GM23338 (cell line): ENCODE measurements at regions not wholly inside any gene's neighbourhood (a gene's known extent, or its start where the extent isn't known, plus 50 kb on each side); places are given as distances from the start of the nearest gene placed in this dataset.
A peak's percentile ranks its signal among the peaks of the same experiment; 100 is the strongest.

Experiments
- ATAC-seq: fragments of 200-7000 bp; cut with Tn5 transposase; 3 replicates; pipeline ENCODE4 v1.9.1; 2020
- DNase-seq: peaks from one replicate; pipeline ENCODE4 v3.0.0-alpha.2; 2015; ENCODE audit warnings: low spot score
- H2AFZ ChIP-seq: fragments of 200-600 bp; sonication (generic); 2 replicates; pipeline ENCODE4 v1.8.0; 2016; ENCODE audit warnings: antibody characterized with exemption, mild to moderate bottlenecking, moderate library complexity
- H3F3A ChIP-seq: fragments of 200-600 bp; sonication (generic); replicated peaks from 2 replicates; pipeline ENCODE4 v1.8.0; 2017; ENCODE audit warnings: antibody characterized with exemption, mixed run types, low read depth
- H3K27ac ChIP-seq: fragments of 200-600 bp; sonication (generic); 2 replicates; pipeline ENCODE4 v1.6.1; 2016; ENCODE audit warnings: low read depth
- H3K27me3 ChIP-seq: fragments of 200-600 bp; sonication (generic); 2 replicates; pipeline ENCODE4 v1.8.0; 2016; ENCODE audit warnings: mild to moderate bottlenecking, mixed run types, moderate library complexity; ENCODE audit not compliant: insufficient read depth
- H3K36me3 ChIP-seq: fragments of 200-600 bp; sonication (generic); 2 replicates; pipeline ENCODE4 v1.8.0; 2016; ENCODE audit warnings: mild to moderate bottlenecking; ENCODE audit not compliant: insufficient read depth
- H3K4me1 ChIP-seq: fragments of 200-600 bp; sonication (generic); 2 replicates; pipeline ENCODE4 v1.8.0; 2016; ENCODE audit warnings: mild to moderate bottlenecking, moderate library complexity; ENCODE audit not compliant: insufficient read depth
- H3K4me2 ChIP-seq: fragments of 200-600 bp; sonication (generic); 2 replicates; pipeline ENCODE4 v1.7.1; 2017; ENCODE audit warnings: mixed run types
- H3K4me3 ChIP-seq: fragments of 200-600 bp; sonication (generic); 2 replicates; pipeline ENCODE4 v1.6.1; 2016; ENCODE audit warnings: mixed run types
- H3K79me2 ChIP-seq: fragments of 200-600 bp; sonication (generic); replicated peaks from 2 replicates; pipeline ENCODE4 v1.8.0; 2017; ENCODE audit warnings: mild to moderate bottlenecking; ENCODE audit not compliant: insufficient read depth
- H3K9me2 ChIP-seq: fragments of 200-600 bp; sonication (generic); 2 replicates; pipeline ENCODE4 v1.8.0; 2017; ENCODE audit not compliant: insufficient read depth
- H4K20me1 ChIP-seq: fragments of 200-600 bp; sonication (generic); replicated peaks from 2 replicates; pipeline ENCODE4 v1.8.0; 2017; ENCODE audit warnings: mild to moderate bottlenecking; ENCODE audit not compliant: insufficient read depth
- H3K27ac Mint-ChIP-seq: 2 replicates; pipeline ENCODE4 v1.8.0; 2020; ENCODE audit warnings: inconsistent platforms, mild to moderate bottlenecking, moderate library complexity, mixed read lengths
- H3K27me3 Mint-ChIP-seq: 3 replicates; pipeline ENCODE4 v1.8.0; 2022; ENCODE audit warnings: low read depth, mild to moderate bottlenecking, moderate library complexity, mixed read lengths, inconsistent platforms; ENCODE audit not compliant: insufficient read depth, poor library complexity
- H3K36me3 Mint-ChIP-seq: 3 replicates; pipeline ENCODE4 v1.8.0; 2021; ENCODE audit warnings: low read depth, mild to moderate bottlenecking, inconsistent platforms, moderate library complexity, mixed read lengths
- H3K4me1 Mint-ChIP-seq: 3 replicates; pipeline ENCODE4 v1.8.0; 2020; ENCODE audit warnings: mild to moderate bottlenecking, inconsistent platforms, mixed read lengths
- H3K4me3 Mint-ChIP-seq: 3 replicates; pipeline ENCODE4 v1.8.0; 2021; ENCODE audit warnings: moderate library complexity, mild to moderate bottlenecking, inconsistent platforms, mixed read lengths
- H3K9me3 Mint-ChIP-seq: 3 replicates; pipeline ENCODE4 v1.8.0; 2020; ENCODE audit warnings: moderate library complexity, mild to moderate bottlenecking, inconsistent platforms, mixed read lengths
- EZH2 ChIP-seq: fragments of 200-600 bp; sonication (generic); IDR thresholded peaks from one replicate; pipeline ENCODE4 v1.8.0; 2017; ENCODE audit warnings: antibody characterized with exemption, mild to moderate bottlenecking, low read depth; ENCODE audit not compliant: unreplicated experiment
- JUNB ChIP-seq: IDR thresholded peaks from one replicate; pipeline ENCODE4 v1.6.1; 2016; ENCODE audit warnings: antibody characterized with exemption; ENCODE audit not compliant: unreplicated experiment
- NANOG ChIP-seq: IDR thresholded peaks from 2 replicates; pipeline ENCODE4 v1.6.1; 2016; ENCODE audit warnings: antibody characterized with exemption, borderline replicate concordance
- POLR2AphosphoS5 ChIP-seq: IDR thresholded peaks from 2 replicates; pipeline ENCODE4 v1.6.1; 2016; ENCODE audit warnings: antibody characterized with exemption, low read depth
- TF ChIP-seq, protein P1 (sequence below): fragments of 250-450 bp; sonication (Bioruptor Pico); IDR thresholded peaks from 2 replicates; pipeline ENCODE4 v1.5.0; 2020; ENCODE audit warnings: mild to moderate bottlenecking, moderate library complexity
- TF ChIP-seq, protein P2 (sequence below), 2 experiments: fragments of 200-600 bp in 1 of 2; sonication (generic) in 1 of 2; conservative IDR thresholded peaks; 2 replicates each; pipeline versions ENCODE4 v1.5.1 to v1.6.1; 2016 to 2017; ENCODE audit warnings: antibody characterized with exemption in 2 of 2, low read depth in 2 of 2, mild to moderate bottlenecking in 2 of 2, moderate library complexity in 1 of 2

DNA sequence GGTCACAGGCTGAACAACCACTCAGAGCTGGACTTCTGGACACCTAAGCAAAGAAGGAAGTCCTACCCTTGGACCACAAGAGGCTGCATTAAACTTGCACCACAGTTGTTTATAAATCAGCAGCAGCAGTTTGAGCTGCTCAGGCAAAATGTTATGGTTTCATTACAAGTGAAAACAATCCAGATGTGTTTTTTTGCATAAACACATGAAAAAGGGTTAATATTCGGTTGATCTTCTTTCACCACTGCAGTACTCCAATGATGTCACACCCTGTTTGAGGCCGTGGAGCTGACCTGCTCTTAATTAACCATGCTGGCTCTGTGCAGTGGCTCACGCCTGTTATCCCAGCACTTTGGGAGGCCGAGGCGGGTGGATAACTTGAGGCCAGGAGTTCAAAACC lies 490.8 kb upstream of the CELF2 start (continued):
- TF ChIP-seq, protein P1, sequence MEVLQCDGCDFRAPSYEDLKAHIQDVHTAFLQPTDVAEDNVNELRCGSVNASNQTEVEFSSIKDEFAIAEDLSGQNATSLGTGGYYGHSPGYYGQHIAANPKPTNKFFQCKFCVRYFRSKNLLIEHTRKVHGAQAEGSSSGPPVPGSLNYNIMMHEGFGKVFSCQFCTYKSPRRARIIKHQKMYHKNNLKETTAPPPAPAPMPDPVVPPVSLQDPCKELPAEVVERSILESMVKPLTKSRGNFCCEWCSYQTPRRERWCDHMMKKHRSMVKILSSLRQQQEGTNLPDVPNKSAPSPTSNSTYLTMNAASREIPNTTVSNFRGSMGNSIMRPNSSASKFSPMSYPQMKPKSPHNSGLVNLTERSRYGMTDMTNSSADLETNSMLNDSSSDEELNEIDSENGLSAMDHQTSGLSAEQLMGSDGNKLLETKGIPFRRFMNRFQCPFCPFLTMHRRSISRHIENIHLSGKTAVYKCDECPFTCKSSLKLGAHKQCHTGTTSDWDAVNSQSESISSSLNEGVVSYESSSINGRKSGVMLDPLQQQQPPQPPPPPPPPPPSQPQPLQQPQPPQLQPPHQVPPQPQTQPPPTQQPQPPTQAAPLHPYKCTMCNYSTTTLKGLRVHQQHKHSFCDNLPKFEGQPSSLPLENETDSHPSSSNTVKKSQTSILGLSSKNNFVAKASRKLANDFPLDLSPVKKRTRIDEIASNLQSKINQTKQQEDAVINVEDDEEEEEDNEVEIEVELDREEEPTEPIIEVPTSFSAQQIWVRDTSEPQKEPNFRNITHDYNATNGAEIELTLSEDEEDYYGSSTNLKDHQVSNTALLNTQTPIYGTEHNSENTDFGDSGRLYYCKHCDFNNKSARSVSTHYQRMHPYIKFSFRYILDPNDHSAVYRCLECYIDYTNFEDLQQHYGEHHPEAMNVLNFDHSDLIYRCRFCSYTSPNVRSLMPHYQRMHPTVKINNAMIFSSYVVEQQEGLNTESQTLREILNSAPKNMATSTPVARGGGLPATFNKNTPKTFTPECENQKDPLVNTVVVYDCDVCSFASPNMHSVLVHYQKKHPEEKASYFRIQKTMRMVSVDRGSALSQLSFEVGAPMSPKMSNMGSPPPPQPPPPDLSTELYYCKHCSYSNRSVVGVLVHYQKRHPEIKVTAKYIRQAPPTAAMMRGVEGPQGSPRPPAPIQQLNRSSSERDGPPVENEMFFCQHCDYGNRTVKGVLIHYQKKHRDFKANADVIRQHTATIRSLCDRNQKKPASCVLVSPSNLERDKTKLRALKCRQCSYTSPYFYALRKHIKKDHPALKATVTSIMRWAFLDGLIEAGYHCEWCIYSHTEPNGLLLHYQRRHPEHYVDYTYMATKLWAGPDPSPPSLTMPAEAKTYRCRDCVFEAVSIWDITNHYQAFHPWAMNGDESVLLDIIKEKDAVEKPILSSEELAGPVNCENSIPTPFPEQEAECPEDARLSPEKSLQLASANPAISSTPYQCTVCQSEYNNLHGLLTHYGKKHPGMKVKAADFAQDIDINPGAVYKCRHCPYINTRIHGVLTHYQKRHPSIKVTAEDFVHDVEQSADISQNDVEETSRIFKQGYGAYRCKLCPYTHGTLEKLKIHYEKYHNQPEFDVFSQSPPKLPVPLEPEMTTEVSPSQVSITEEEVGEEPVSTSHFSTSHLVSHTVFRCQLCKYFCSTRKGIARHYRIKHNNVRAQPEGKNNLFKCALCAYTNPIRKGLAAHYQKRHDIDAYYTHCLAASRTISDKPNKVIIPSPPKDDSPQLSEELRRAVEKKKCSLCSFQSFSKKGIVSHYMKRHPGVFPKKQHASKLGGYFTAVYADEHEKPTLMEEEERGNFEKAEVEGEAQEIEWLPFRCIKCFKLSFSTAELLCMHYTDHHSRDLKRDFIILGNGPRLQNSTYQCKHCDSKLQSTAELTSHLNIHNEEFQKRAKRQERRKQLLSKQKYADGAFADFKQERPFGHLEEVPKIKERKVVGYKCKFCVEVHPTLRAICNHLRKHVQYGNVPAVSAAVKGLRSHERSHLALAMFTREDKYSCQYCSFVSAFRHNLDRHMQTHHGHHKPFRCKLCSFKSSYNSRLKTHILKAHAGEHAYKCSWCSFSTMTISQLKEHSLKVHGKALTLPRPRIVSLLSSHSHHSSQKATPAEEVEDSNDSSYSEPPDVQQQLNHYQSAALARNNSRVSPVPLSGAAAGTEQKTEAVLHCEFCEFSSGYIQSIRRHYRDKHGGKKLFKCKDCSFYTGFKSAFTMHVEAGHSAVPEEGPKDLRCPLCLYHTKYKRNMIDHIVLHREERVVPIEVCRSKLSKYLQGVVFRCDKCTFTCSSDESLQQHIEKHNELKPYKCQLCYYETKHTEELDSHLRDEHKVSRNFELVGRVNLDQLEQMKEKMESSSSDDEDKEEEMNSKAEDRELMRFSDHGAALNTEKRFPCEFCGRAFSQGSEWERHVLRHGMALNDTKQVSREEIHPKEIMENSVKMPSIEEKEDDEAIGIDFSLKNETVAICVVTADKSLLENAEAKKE (CRISPR knock-in tag), result no peak
- TF ChIP-seq EZH2 (no peak), NANOG (no peak), POLR2AphosphoS5 (no peak), JUNB (no peak)
- TF ChIP-seq, protein P2, sequence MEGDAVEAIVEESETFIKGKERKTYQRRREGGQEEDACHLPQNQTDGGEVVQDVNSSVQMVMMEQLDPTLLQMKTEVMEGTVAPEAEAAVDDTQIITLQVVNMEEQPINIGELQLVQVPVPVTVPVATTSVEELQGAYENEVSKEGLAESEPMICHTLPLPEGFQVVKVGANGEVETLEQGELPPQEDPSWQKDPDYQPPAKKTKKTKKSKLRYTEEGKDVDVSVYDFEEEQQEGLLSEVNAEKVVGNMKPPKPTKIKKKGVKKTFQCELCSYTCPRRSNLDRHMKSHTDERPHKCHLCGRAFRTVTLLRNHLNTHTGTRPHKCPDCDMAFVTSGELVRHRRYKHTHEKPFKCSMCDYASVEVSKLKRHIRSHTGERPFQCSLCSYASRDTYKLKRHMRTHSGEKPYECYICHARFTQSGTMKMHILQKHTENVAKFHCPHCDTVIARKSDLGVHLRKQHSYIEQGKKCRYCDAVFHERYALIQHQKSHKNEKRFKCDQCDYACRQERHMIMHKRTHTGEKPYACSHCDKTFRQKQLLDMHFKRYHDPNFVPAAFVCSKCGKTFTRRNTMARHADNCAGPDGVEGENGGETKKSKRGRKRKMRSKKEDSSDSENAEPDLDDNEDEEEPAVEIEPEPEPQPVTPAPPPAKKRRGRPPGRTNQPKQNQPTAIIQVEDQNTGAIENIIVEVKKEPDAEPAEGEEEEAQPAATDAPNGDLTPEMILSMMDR (conservative IDR thresholded peaks at IDR 0.05; ENCODE audit: low read depth in 2 of 2), result no peak

DNA sequence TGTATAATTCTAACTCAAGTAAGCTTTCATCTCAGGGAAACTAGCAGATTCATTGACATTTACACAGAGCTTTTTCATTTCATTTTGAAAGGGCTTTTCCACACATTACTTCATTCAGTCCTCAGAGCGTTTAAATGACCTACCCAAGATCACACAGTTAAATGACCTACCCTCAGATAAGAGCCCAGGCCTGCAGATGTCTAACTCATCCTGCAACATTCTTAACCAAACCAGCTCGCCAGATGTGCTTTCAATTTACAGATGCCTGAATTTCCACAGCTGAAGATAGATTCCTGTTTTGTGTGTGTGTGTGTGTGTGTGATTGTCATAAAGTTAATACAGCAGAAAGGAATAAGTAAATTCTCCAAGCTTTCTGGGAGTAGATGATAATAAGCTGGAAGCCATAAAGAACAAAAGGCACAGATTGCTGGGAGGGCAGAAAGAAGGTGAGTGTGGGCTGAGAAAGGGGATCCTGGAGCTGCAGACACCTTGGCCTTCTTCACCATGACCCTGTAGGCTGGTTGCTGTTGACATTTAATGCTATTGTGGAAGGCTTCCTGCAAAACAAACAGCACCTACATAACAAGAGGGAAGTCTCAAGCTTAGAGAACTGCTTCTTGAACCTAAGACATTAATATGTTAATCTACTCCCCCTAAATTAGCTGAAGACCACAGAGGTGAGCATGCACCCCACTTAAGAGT lies 489.7 kb upstream of the CELF2 start:
- Histone ChIP-seq H3K4me1 (peaks cover 7% of the 10 kb centered on the region), H3K27ac (no peak overlapping the region), H3K4me2 (0 out of 2 replicates have a peak overlapping the region, but pooled peaks have one; percentile 24), H4K20me1 (no peaks in the 10 kb centered on the region), H3K27me3 (peaks cover 10% of the 10 kb centered on the region; the same call in 1 of the 2 replicates), H2AFZ (no peak overlapping the region), H3K4me3 (no peak overlapping the region), H3K9me2 (peaks cover 7% of the 10 kb centered on the region; the same call in 1 of the 2 replicates), H3F3A (no peaks in the 10 kb centered on the region), H3K79me2 (no peaks in the 10 kb centered on the region), H3K36me3 (no peaks in the 10 kb centered on the region)
- no peaks in the 10 kb centered on the region for H3K9me3 Mint-ChIP-seq
- DNase-seq (peak; percentile 26), ATAC-seq (peak; percentile 92)
- H3K27ac Mint-ChIP-seq, result no peak overlapping the region
- no peak overlapping the region for H3K4me3 Mint-ChIP-seq
- no peaks in the 10 kb centered on the region for H3K36me3 Mint-ChIP-seq
- no peaks in the 10 kb centered on the region for H3K27me3 Mint-ChIP-seq
- peaks cover 15% of the 10 kb centered on the region for H3K4me1 Mint-ChIP-seq
- TF ChIP-seq EZH2 (no peak), POLR2AphosphoS5 (0 out of 2 replicates have a peak, but pooled peaks have one; percentile 18)
- TF ChIP-seq, protein P1 (CRISPR knock-in tag), result peak; percentile 70; the same call in 1 of the 2 replicates
